ENCODE measurements at regions not wholly inside any gene's neighbourhood (a gene's known extent, or its start where the extent isn't known, plus 50 kb on each side); places are given as distances from the start of the nearest gene placed in this dataset.

GRCh38 chr5:4083591-4084337 is 488.1 kb downstream of the IRX1 start:
- TF ChIP-seq, protein P1, sequence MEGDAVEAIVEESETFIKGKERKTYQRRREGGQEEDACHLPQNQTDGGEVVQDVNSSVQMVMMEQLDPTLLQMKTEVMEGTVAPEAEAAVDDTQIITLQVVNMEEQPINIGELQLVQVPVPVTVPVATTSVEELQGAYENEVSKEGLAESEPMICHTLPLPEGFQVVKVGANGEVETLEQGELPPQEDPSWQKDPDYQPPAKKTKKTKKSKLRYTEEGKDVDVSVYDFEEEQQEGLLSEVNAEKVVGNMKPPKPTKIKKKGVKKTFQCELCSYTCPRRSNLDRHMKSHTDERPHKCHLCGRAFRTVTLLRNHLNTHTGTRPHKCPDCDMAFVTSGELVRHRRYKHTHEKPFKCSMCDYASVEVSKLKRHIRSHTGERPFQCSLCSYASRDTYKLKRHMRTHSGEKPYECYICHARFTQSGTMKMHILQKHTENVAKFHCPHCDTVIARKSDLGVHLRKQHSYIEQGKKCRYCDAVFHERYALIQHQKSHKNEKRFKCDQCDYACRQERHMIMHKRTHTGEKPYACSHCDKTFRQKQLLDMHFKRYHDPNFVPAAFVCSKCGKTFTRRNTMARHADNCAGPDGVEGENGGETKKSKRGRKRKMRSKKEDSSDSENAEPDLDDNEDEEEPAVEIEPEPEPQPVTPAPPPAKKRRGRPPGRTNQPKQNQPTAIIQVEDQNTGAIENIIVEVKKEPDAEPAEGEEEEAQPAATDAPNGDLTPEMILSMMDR (IDR thresholded peaks at IDR 0.05): no peak
- no peak for TF ChIP-seq ZFX (IDR thresholded peaks at IDR 0.05; ENCODE audit: borderline replicate concordance)

Data from 22Rv1 (cell line).